HEK293 (cell line): ENCODE measurements at regions not wholly inside any gene's neighbourhood (a gene's known extent, or its start where the extent isn't known, plus 50 kb on each side); places are given as distances from the start of the nearest gene placed in this dataset.

Source experiments
- ATF2 ChIP-seq: fragments of 450-650 bp; formaldehyde crosslinking; IDR thresholded peaks from 2 replicates; pipeline ENCODE4 v1.5.1; 2016; ENCODE audit warnings: missing biosample characterization, missing genetic modification characterization, low read depth
- BCL11A ChIP-seq: fragments of 450-650 bp; formaldehyde crosslinking; IDR thresholded peaks from 2 replicates; pipeline ENCODE4 v1.5.1; 2016; ENCODE audit warnings: low read depth, missing biosample characterization, missing genetic modification characterization
- CTCF ChIP-seq: fragments of 450-650 bp; formaldehyde crosslinking; IDR thresholded peaks from 2 replicates; pipeline ENCODE4 v1.5.1; 2016; ENCODE audit warnings: missing biosample characterization, missing genetic modification characterization
- EGR2 ChIP-seq: fragments of 450-650 bp; formaldehyde crosslinking; IDR thresholded peaks from 2 replicates; pipeline ENCODE4 v1.5.1; 2016; ENCODE audit warnings: low read depth, missing biosample characterization, missing genetic modification characterization
- KLF9 ChIP-seq: fragments of 450-650 bp; formaldehyde crosslinking; IDR thresholded peaks from 2 replicates; pipeline ENCODE4 v1.5.1; 2016; ENCODE audit warnings: missing biosample characterization, missing genetic modification characterization, low read depth
- REPIN1 ChIP-seq: fragments of 450-650 bp; formaldehyde crosslinking; IDR thresholded peaks from 2 replicates; pipeline ENCODE4 v1.5.1; 2017; ENCODE audit warnings: missing biosample characterization, missing genetic modification characterization, low read depth
- ZBTB17 ChIP-seq: fragments of 450-650 bp; formaldehyde crosslinking; IDR thresholded peaks from 2 replicates; pipeline ENCODE4 v1.5.1; 2016; ENCODE audit warnings: missing biosample characterization, missing genetic modification characterization
- ZNF133 ChIP-seq: fragments of 450-650 bp; formaldehyde crosslinking; IDR thresholded peaks from 2 replicates; pipeline ENCODE4 v1.5.1; 2016; ENCODE audit warnings: missing biosample characterization, missing genetic modification characterization
- ZNF138 ChIP-seq: fragments of 450-650 bp; formaldehyde crosslinking; IDR thresholded peaks from 2 replicates; pipeline ENCODE4 v1.5.1; 2016; ENCODE audit warnings: missing biosample characterization, missing genetic modification characterization, borderline replicate concordance
- ZNF24 ChIP-seq: fragments of 450-650 bp; formaldehyde crosslinking; IDR thresholded peaks from 2 replicates; pipeline ENCODE4 v1.5.1; 2016; ENCODE audit warnings: missing biosample characterization, missing genetic modification characterization
- ZNF416 ChIP-seq: fragments of 450-650 bp; formaldehyde crosslinking; IDR thresholded peaks from 2 replicates; pipeline ENCODE4 v1.5.1; 2016; ENCODE audit warnings: missing biosample characterization, missing genetic modification characterization
- ZNF423 ChIP-seq: fragments of 450-650 bp; formaldehyde crosslinking; IDR thresholded peaks from 2 replicates; pipeline ENCODE4 v1.5.1; 2016; ENCODE audit warnings: missing biosample characterization, missing genetic modification characterization
- ZNF843 ChIP-seq: fragments of 450-650 bp; formaldehyde crosslinking; IDR thresholded peaks from 2 replicates; pipeline ENCODE4 v1.5.1; 2016; ENCODE audit warnings: missing biosample characterization, missing genetic modification characterization

- TF ChIP-seq ATF2 (tag by site-specific recombination) (no peak), ZNF416 (tag by site-specific recombination) (no peak), ZNF133 (tag by site-specific recombination) (no peak), ZNF138 (tag by site-specific recombination) (no peak), REPIN1 (no peak), ZNF423 (tag by site-specific recombination) (no peak), ZBTB17 (tag by site-specific recombination) (no peak), KLF9 (no peak), CTCF (no peak), EGR2 (tag by site-specific recombination) (no peak), BCL11A (tag by site-specific recombination) (no peak), ZNF24 (no peak), ZNF843 (tag by site-specific recombination) (no peak)
Measured at GRCh38 chr4:134691915-134692314, 490.3 kb upstream of the PABPC4L start.
